PC-3 (cell line): ENCODE measurements at regions not wholly inside any gene's neighbourhood (a gene's known extent, or its start where the extent isn't known, plus 50 kb on each side); places are given as distances from the start of the nearest gene placed in this dataset.

ENCODE experiments used
- ATAC-seq: fragments of 200-7000 bp; cut with Tn5 transposase; 2 replicates; pipeline ENCODE4 v1.9.1; 2020; ENCODE audit warnings: mild to moderate bottlenecking, moderate library complexity
- BruUV-seq: library from RNA; stranded (reverse); fragments of 400-500 nt; replicated peaks from 2 replicates; lab custom pipeline; 2021; lab: Mats Ljungman, UMichigan
- CTCF ChIA-PET: fragments of 300-600 bp; sonication (Branson Sonifier 250); formaldehyde crosslinking; loops from one replicate; lab custom pipeline; 2022; ENCODE audit warnings: antibody characterized with exemption; lab: Charles Lee
- POLR2A ChIA-PET: fragments of 300-600 bp; sonication (Branson Sonifier 250); formaldehyde crosslinking; loops from one replicate; lab custom pipeline; 2022; ENCODE audit warnings: antibody characterized with exemption; ENCODE audit not compliant: unreplicated experiment; lab: Charles Lee
- DNase-seq: peaks from one replicate; pipeline ENCODE4 v3.0.0-alpha.2; 2015
- H2AFZ ChIP-seq: fragments of 300-600 bp; sonication (generic); 2 replicates; pipeline ENCODE4 v1.6.0; 2016; ENCODE audit warnings: antibody characterized with exemption, low read length
- H3F3A ChIP-seq: fragments of 300-600 bp; sonication (generic); one replicate; pipeline ENCODE4 v1.6.0; 2017; ENCODE audit warnings: antibody characterized with exemption, low read length, control low read depth, mild to moderate bottlenecking; ENCODE audit not compliant: unreplicated experiment
- H3K27ac ChIP-seq: fragments of 300-600 bp; sonication (generic); 2 replicates; pipeline ENCODE4 v1.5.1; 2016; ENCODE audit warnings: mild to moderate bottlenecking, low read length
- H3K27me3 ChIP-seq: fragments of 300-600 bp; sonication (generic); 2 replicates; pipeline ENCODE4 v1.6.1; 2016; ENCODE audit warnings: low read length, mixed read lengths
- H3K36me3 ChIP-seq: fragments of 300-600 bp; sonication (generic); 2 replicates; pipeline ENCODE4 v1.6.1; 2016; ENCODE audit warnings: low read depth, mixed run types, low read length, mixed read lengths
- H3K4me1 ChIP-seq: fragments of 300-600 bp; sonication (generic); 2 replicates; pipeline ENCODE4 v1.5.1; 2016; ENCODE audit warnings: low read length; ENCODE audit not compliant: insufficient read depth
- H3K4me2 ChIP-seq: fragments of 300-600 bp; sonication (generic); 2 replicates; pipeline ENCODE4 v1.6.0; 2016; ENCODE audit warnings: low read length
- H3K4me3 ChIP-seq: fragments of 300-600 bp; sonication (generic); 2 replicates; pipeline ENCODE4 v1.5.1; 2016; ENCODE audit warnings: mild to moderate bottlenecking, low read length, mixed read lengths
- H3K79me2 ChIP-seq: fragments of 300-600 bp; sonication (generic); 2 replicates; pipeline ENCODE4 v1.6.1; 2017; ENCODE audit warnings: low read length, mixed read lengths
- H3K9ac ChIP-seq: fragments of 300-600 bp; sonication (generic); 2 replicates; pipeline ENCODE4 v1.6.0; 2016; ENCODE audit warnings: mild to moderate bottlenecking, low read length
- H3K9me2 ChIP-seq: fragments of 300-600 bp; sonication (generic); replicated peaks from 2 replicates; pipeline ENCODE4 v1.6.1; 2016; ENCODE audit warnings: mixed run types, low read length, mixed read lengths
- H3K9me3 ChIP-seq: fragments of 300-600 bp; sonication (generic); 2 replicates; pipeline ENCODE4 v1.6.1; 2016; ENCODE audit warnings: low read length, mixed read lengths
- H4K20me1 ChIP-seq: fragments of 300-600 bp; sonication (generic); 2 replicates; pipeline ENCODE4 v1.6.1; 2016; ENCODE audit warnings: low read length, mixed read lengths
- EZH2 ChIP-seq: fragments of 300-600 bp; sonication (generic); IDR thresholded peaks from one replicate; pipeline ENCODE4 v1.6.1; 2017; ENCODE audit warnings: antibody characterized with exemption, mild to moderate bottlenecking, low read length; ENCODE audit not compliant: unreplicated experiment
- EZH2phosphoT487 ChIP-seq: fragments of 300-600 bp; sonication (generic); IDR thresholded peaks from 2 replicates; pipeline ENCODE4 v1.6.1; 2018; ENCODE audit warnings: mild to moderate bottlenecking, antibody characterized with exemption, low read length, borderline replicate concordance
- intact Hi-C: fragments of 100-400 bp; cut with micrococcal nuclease; formaldehyde crosslinking; loops from 2 replicates; pipeline ENCODE4 v1.9.0; 2023
- TF ChIP-seq, protein P1 (sequence below): fragments of 300-600 bp; sonication (generic); conservative IDR thresholded peaks from 2 replicates; pipeline ENCODE4 v1.5.1; 2017; ENCODE audit warnings: antibody characterized with exemption, low read depth, mild to moderate bottlenecking, low read length

- POLR2A ChIA-PET = no interaction called here
- TF ChIP-seq EZH2 (no peak), EZH2phosphoT487 (no peak)
- TF ChIP-seq, protein P1, sequence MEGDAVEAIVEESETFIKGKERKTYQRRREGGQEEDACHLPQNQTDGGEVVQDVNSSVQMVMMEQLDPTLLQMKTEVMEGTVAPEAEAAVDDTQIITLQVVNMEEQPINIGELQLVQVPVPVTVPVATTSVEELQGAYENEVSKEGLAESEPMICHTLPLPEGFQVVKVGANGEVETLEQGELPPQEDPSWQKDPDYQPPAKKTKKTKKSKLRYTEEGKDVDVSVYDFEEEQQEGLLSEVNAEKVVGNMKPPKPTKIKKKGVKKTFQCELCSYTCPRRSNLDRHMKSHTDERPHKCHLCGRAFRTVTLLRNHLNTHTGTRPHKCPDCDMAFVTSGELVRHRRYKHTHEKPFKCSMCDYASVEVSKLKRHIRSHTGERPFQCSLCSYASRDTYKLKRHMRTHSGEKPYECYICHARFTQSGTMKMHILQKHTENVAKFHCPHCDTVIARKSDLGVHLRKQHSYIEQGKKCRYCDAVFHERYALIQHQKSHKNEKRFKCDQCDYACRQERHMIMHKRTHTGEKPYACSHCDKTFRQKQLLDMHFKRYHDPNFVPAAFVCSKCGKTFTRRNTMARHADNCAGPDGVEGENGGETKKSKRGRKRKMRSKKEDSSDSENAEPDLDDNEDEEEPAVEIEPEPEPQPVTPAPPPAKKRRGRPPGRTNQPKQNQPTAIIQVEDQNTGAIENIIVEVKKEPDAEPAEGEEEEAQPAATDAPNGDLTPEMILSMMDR = no peak
Measured at GRCh38 chr13:75146436-75146835, 335.5 kb downstream of the TBC1D4 start.

GRCh38 chr13:75145927-75146326 is 336.0 kb downstream of the TBC1D4 start:
- BruUV-seq = no TSS peak
- intact Hi-C loops = no loop called here
- H4K20me1 ChIP-seq = no peaks in the 10 kb centered on the region
- H3K9me2 ChIP-seq = no peaks in the 10 kb centered on the region
- no peak for DNase-seq
- H3K79me2 ChIP-seq = no peaks in the 10 kb centered on the region
- POLR2A ChIA-PET = no interaction called here
- CTCF ChIA-PET = no interaction called here
- H3K27me3 ChIP-seq = no peaks in the 10 kb centered on the region
- no peak overlapping the region for H2AFZ ChIP-seq
- no peaks in the 10 kb centered on the region for H3K9me3 ChIP-seq
- TF ChIP-seq EZH2phosphoT487 = no peak
- TF ChIP-seq, protein P1 = no peak
- TF ChIP-seq EZH2 = no peak
- no peak overlapping the region for H3K27ac ChIP-seq
- no peaks in the 10 kb centered on the region for H3F3A ChIP-seq
- no peaks in the 10 kb centered on the region; the same call in 1 of the 2 replicates for H3K4me1 ChIP-seq
- H3K4me2 ChIP-seq = no peak overlapping the region
- no peak for ATAC-seq
- no peaks in the 10 kb centered on the region for H3K36me3 ChIP-seq
- H3K4me3 ChIP-seq = no peak overlapping the region
- no peak overlapping the region for H3K9ac ChIP-seq

More at GRCh38 chr13:75146436-75146835, 335.5 kb downstream of the TBC1D4 start:
- Histone ChIP-seq H3K4me1 (no peaks in the 10 kb centered on the region; the same call in 1 of the 2 replicates), H3F3A (no peaks in the 10 kb centered on the region), H2AFZ (no peak overlapping the region), H4K20me1 (no peaks in the 10 kb centered on the region), H3K9ac (no peak overlapping the region), H3K79me2 (no peaks in the 10 kb centered on the region), H3K9me2 (no peaks in the 10 kb centered on the region), H3K27ac (no peak overlapping the region), H3K27me3 (no peaks in the 10 kb centered on the region), H3K36me3 (no peaks in the 10 kb centered on the region), H3K9me3 (no peaks in the 10 kb centered on the region), H3K4me3 (no peak overlapping the region), H3K4me2 (no peak overlapping the region)
- ATAC-seq (no peak), DNase-seq (peak; percentile 6)
- intact Hi-C loops = no loop called here
- CTCF ChIA-PET = no interaction called here
- BruUV-seq = no TSS peak

DNA sequence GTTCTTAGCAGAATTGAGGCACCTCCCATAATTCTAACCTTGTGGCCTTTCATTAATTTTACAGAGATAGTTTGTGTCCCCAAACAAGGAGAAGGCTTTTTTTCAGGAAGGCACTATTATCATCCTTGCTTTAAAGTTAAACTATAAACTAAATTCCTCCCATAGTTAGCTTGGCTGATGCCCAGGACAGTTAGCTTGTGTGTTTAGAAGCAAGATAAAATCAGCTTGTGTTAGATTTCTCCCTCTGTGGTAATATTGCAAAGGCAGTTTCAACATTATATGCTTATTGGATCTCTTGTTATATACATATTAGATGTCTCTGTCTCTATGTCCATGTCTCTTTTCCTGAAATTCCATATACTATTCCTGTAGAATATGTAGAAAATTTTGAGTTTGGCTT is 342.7 kb downstream of the TBC1D4 start:
- no TSS peak for BruUV-seq
- no peaks in the 10 kb centered on the region for H3F3A ChIP-seq
- TF ChIP-seq EZH2 = no peak
- H2AFZ ChIP-seq = no peak overlapping the region
- no peak for ATAC-seq
- peak; percentile 22 for DNase-seq
- H3K9ac ChIP-seq = no peak overlapping the region
- 0 out of 2 replicates have a peak, but pooled peaks cover 4% of the 10 kb centered on the region for H3K9me3 ChIP-seq
- H3K4me1 ChIP-seq = peaks cover 11% of the 10 kb centered on the region
- no peak overlapping the region for H3K4me3 ChIP-seq
- H3K79me2 ChIP-seq = no peaks in the 10 kb centered on the region
- ChIA-PET CTCF (no interaction called here), POLR2A (no interaction called here)
- no peak overlapping the region for H3K4me2 ChIP-seq
- no peaks in the 10 kb centered on the region; the same call in 1 of the 2 replicates for H3K36me3 ChIP-seq
- no peaks in the 10 kb centered on the region for H3K9me2 ChIP-seq
- no peaks in the 10 kb centered on the region for H3K27me3 ChIP-seq
- no peaks in the 10 kb centered on the region for H4K20me1 ChIP-seq
- H3K27ac ChIP-seq = no peak overlapping the region
- intact Hi-C loops = no loop called here
